Trophoblast cell (in vitro differentiated cells and primary cell): ENCODE measurements at regions not wholly inside any gene's neighbourhood (a gene's known extent, or its start where the extent isn't known, plus 50 kb on each side); places are given as distances from the start of the nearest gene placed in this dataset.
A peak's percentile ranks its signal among the peaks of the same experiment; 100 is the strongest.

ENCODE experiments used
- DNase-seq, 2 donors: peaks; one replicate each; pipeline ENCODE4 v3.0.0-alpha.2; 2016
- H2AFZ ChIP-seq: 2 replicates; pipeline ENCODE4 v1.6.1; 2013; ENCODE audit warnings: low read length, moderate library complexity, mild to moderate bottlenecking; ENCODE audit not compliant: insufficient read depth, poor library complexity
- H2AK5ac ChIP-seq: 2 replicates; pipeline ENCODE4 v1.6.1; 2013; ENCODE audit warnings: mild to moderate bottlenecking, low read length
- H2BK120ac ChIP-seq: 2 replicates; pipeline ENCODE4 v1.6.1; 2013; ENCODE audit warnings: low read length, mild to moderate bottlenecking, moderate library complexity; ENCODE audit not compliant: insufficient read depth, poor library complexity
- H2BK12ac ChIP-seq: 2 replicates; pipeline ENCODE4 v1.6.1; 2013; ENCODE audit warnings: mild to moderate bottlenecking, low read length, moderate library complexity
- H2BK5ac ChIP-seq: 2 replicates; pipeline ENCODE4 v1.6.1; 2013; ENCODE audit warnings: low read length, low read depth, moderate library complexity, mild to moderate bottlenecking; ENCODE audit not compliant: poor library complexity
- H3K14ac ChIP-seq: 2 replicates; pipeline ENCODE4 v1.6.1; 2013; ENCODE audit warnings: mild to moderate bottlenecking, low read length
- H3K18ac ChIP-seq: 2 replicates; pipeline ENCODE4 v1.6.1; 2013; ENCODE audit warnings: mild to moderate bottlenecking, low read length
- H3K23ac ChIP-seq: 2 replicates; pipeline ENCODE4 v1.6.1; 2013; ENCODE audit warnings: low read length
- H3K27ac ChIP-seq: 2 replicates; pipeline ENCODE4 v1.5.1; 2013; ENCODE audit warnings: low read depth, mild to moderate bottlenecking, inconsistent platforms, low read length, moderate library complexity
- H3K27me3 ChIP-seq: 2 replicates; pipeline ENCODE4 v1.6.1; 2013; ENCODE audit warnings: inconsistent platforms, mild to moderate bottlenecking, low read length, moderate library complexity; ENCODE audit not compliant: insufficient read depth
- H3K36me3 ChIP-seq, 2 experiments: 1 replicate in 1 of 2; 2 replicates in 1 of 2; pipeline ENCODE4 v1.6.1; 2013; ENCODE audit warnings: low read length in 2 of 2, mild to moderate bottlenecking in 2 of 2, moderate library complexity in 1 of 2; ENCODE audit not compliant: insufficient read depth in 2 of 2, control insufficient read depth in 1 of 2
- H3K4ac ChIP-seq: 2 replicates; pipeline ENCODE4 v1.6.1; 2013; ENCODE audit warnings: low read depth, mild to moderate bottlenecking, low read length, moderate library complexity
- H3K4me1 ChIP-seq, 2 experiments: 1 replicate in 1 of 2; 2 replicates in 1 of 2; pipeline ENCODE4 v1.6.1; 2013; ENCODE audit warnings: low read length in 2 of 2, mild to moderate bottlenecking in 2 of 2, moderate library complexity in 1 of 2; ENCODE audit not compliant: insufficient read depth in 2 of 2, control insufficient read depth in 1 of 2
- H3K4me2 ChIP-seq: 2 replicates; pipeline ENCODE4 v1.6.1; 2013; ENCODE audit warnings: inconsistent platforms, mild to moderate bottlenecking, low read length, moderate library complexity
- H3K4me3 ChIP-seq: 2 replicates; pipeline ENCODE4 v1.5.1; 2013; ENCODE audit warnings: mild to moderate bottlenecking, low read depth, low read length, inconsistent platforms
- H3K79me1 ChIP-seq: one replicate; pipeline ENCODE4 v1.6.1; 2013; ENCODE audit warnings: low read length
- H3K79me2 ChIP-seq: 2 replicates; pipeline ENCODE4 v1.6.1; 2013; ENCODE audit warnings: low read length, mild to moderate bottlenecking; ENCODE audit not compliant: control insufficient read depth, insufficient read depth, poor library complexity
- H3K9ac ChIP-seq: 2 replicates; pipeline ENCODE4 v1.6.1; 2013; ENCODE audit warnings: mild to moderate bottlenecking, low read length
- H3K9me3 ChIP-seq: 2 replicates; pipeline ENCODE4 v1.6.1; 2013; ENCODE audit warnings: low read depth, mild to moderate bottlenecking, control low read depth, inconsistent platforms, low read length; ENCODE audit not compliant: insufficient read depth
- H4K12ac ChIP-seq: 2 replicates; pipeline ENCODE4 v1.6.1; 2013; ENCODE audit warnings: low read depth, mild to moderate bottlenecking, low read length, moderate library complexity
- H4K8ac ChIP-seq: 2 replicates; pipeline ENCODE4 v1.6.1; 2013; ENCODE audit warnings: low read depth, mild to moderate bottlenecking, low read length, moderate library complexity
- H4K91ac ChIP-seq: one replicate; pipeline ENCODE4 v1.6.1; 2013; ENCODE audit warnings: low read depth, mild to moderate bottlenecking, low read length, moderate library complexity
- WGBS: extraction: QIAGEN DNeasy Blood & Tissue Kit; methylation state at CpG from one replicate; pipeline ENCODE4 v1.1.7; 2013; ENCODE audit warnings: missing lambda C conversion rate; ENCODE audit not compliant: insufficient read length, insufficient coverage; ENCODE audit errors: extremely low coverage; 5-methylcytosine and 5-hydroxymethylcytosine counted together

- no peak overlapping the region for H3K4me3 ChIP-seq
- H3K23ac ChIP-seq = no peak overlapping the region
- H3K27me3 ChIP-seq = no peaks in the 10 kb centered on the region
- H3K79me1 ChIP-seq = no peaks in the 10 kb centered on the region
- no peak overlapping the region for H2AK5ac ChIP-seq
- no peak overlapping the region for H4K8ac ChIP-seq
- peak overlapping the region; percentile 38 for H3K9ac ChIP-seq
- no peak overlapping the region for H2BK12ac ChIP-seq
- H2AFZ ChIP-seq = no peak overlapping the region
- no peak overlapping the region for H3K18ac ChIP-seq
- H2BK5ac ChIP-seq = no peak overlapping the region
- H3K27ac ChIP-seq = no peak overlapping the region
- no peaks in the 10 kb centered on the region for H3K9me3 ChIP-seq
- H3K4me1 ChIP-seq = no peaks in the 10 kb centered on the region
- no peak overlapping the region for H2BK120ac ChIP-seq
- no peaks in the 10 kb centered on the region for H3K79me2 ChIP-seq
- H4K12ac ChIP-seq = no peak overlapping the region
- H3K14ac ChIP-seq = no peak overlapping the region
- H3K4me2 ChIP-seq = no peak overlapping the region
- no peak overlapping the region for H4K91ac ChIP-seq
- no CpG with 5 or more reads among the region's 2 CpGs for WGBS
- no peak for DNase-seq
- H3K4ac ChIP-seq = no peak overlapping the region
- H3K36me3 ChIP-seq = no peaks in the 10 kb centered on the region
Measured at GRCh38 chr2:22897428-22897827, 487.6 kb upstream of the KLHL29 start.

- H3K14ac ChIP-seq = no peak overlapping the region
- H2BK12ac ChIP-seq = no peak overlapping the region
- H2AK5ac ChIP-seq = no peak overlapping the region
- H3K18ac ChIP-seq = no peak overlapping the region
- no peak overlapping the region for H2AFZ ChIP-seq
- no peaks in the 10 kb centered on the region for H3K27me3 ChIP-seq
- H4K12ac ChIP-seq = no peak overlapping the region
- no peak overlapping the region for H3K4me2 ChIP-seq
- H3K23ac ChIP-seq = no peak overlapping the region
- H2BK120ac ChIP-seq = no peak overlapping the region
- no peak overlapping the region for H4K8ac ChIP-seq
- H4K91ac ChIP-seq = no peak overlapping the region
- H3K9ac ChIP-seq = no peak overlapping the region
- H3K79me1 ChIP-seq = no peaks in the 10 kb centered on the region
- no peak overlapping the region for H3K27ac ChIP-seq
- H3K9me3 ChIP-seq = no peaks in the 10 kb centered on the region
- H3K4me3 ChIP-seq = no peak overlapping the region
- H2BK5ac ChIP-seq = no peak overlapping the region
- H3K79me2 ChIP-seq = no peaks in the 10 kb centered on the region
- H3K4ac ChIP-seq = no peak overlapping the region
- H3K36me3 ChIP-seq = no peaks in the 10 kb centered on the region
- no CpG with 5 or more reads among the region's 2 CpGs for WGBS
- no peaks in the 10 kb centered on the region for H3K4me1 ChIP-seq
- DNase-seq = no peak
Measured at GRCh38 chr2:22900674-22901073, 484.3 kb upstream of the KLHL29 start.

- Histone ChIP-seq H2BK120ac (no peak overlapping the region), H3K4ac (no peak overlapping the region), H3K79me2 (no peaks in the 10 kb centered on the region), H2BK12ac (no peak overlapping the region), H3K4me2 (no peak overlapping the region), H3K4me1 (no peaks in the 10 kb centered on the region), H4K8ac (no peak overlapping the region), H4K12ac (no peak overlapping the region), H3K14ac (no peak overlapping the region), H2BK5ac (no peak overlapping the region), H3K27me3 (no peaks in the 10 kb centered on the region), H3K27ac (no peak overlapping the region), H3K36me3 (no peaks in the 10 kb centered on the region), H3K4me3 (no peak overlapping the region), H2AFZ (no peak overlapping the region), H3K9me3 (no peaks in the 10 kb centered on the region), H3K79me1 (no peaks in the 10 kb centered on the region), H3K18ac (no peak overlapping the region), H2AK5ac (no peak overlapping the region), H3K9ac (no peak overlapping the region), H3K23ac (no peak overlapping the region), H4K91ac (no peak overlapping the region)
- no CpG with 5 or more reads among the region's 9 CpGs for WGBS
- DNase-seq = no peak
Measured at GRCh38 chr2:22901471-22902179, 483.4 kb upstream of the KLHL29 start.

- H3K23ac ChIP-seq = no peak overlapping the region
- H4K12ac ChIP-seq = no peak overlapping the region
- no peak overlapping the region for H3K4me3 ChIP-seq
- H3K4me1 ChIP-seq = no peaks in the 10 kb centered on the region
- no peak overlapping the region for H3K4ac ChIP-seq
- no peak overlapping the region for H2AFZ ChIP-seq
- no peak overlapping the region for H3K18ac ChIP-seq
- H3K36me3 ChIP-seq = no peaks in the 10 kb centered on the region
- no peak overlapping the region for H4K8ac ChIP-seq
- H2BK120ac ChIP-seq = no peak overlapping the region
- H3K27ac ChIP-seq = no peak overlapping the region
- no peaks in the 10 kb centered on the region for H3K9me3 ChIP-seq
- H3K14ac ChIP-seq = no peak overlapping the region
- H2AK5ac ChIP-seq = no peak overlapping the region
- no peaks in the 10 kb centered on the region for H3K79me1 ChIP-seq
- H2BK12ac ChIP-seq = no peak overlapping the region
- H3K27me3 ChIP-seq = no peaks in the 10 kb centered on the region
- no peak for DNase-seq
- no peak overlapping the region for H3K9ac ChIP-seq
- H3K79me2 ChIP-seq = no peaks in the 10 kb centered on the region
- no peak overlapping the region for H2BK5ac ChIP-seq
- H3K4me2 ChIP-seq = no peak overlapping the region
- no peak overlapping the region for H4K91ac ChIP-seq
- no CpG with 5 or more reads among the region's 5 CpGs for WGBS
Measured at GRCh38 chr2:22902180-22902550, 482.8 kb upstream of the KLHL29 start.
